Effector memory CD4-positive, alpha-beta T cell (primary cell): ENCODE measurements at regions not wholly inside any gene's neighbourhood (a gene's known extent, or its start where the extent isn't known, plus 50 kb on each side); places are given as distances from the start of the nearest gene placed in this dataset.
A peak's percentile ranks its signal among the peaks of the same experiment; 100 is the strongest.

Experiments
- DNase-seq, 3 donors: peaks; one replicate each; pipeline ENCODE4 v3.0.0-alpha.2; 2020
- H3K27ac ChIP-seq: 2 replicates; pipeline ENCODE4 v1.7.0; 2013; ENCODE audit warnings: mild to moderate bottlenecking, low read length, moderate library complexity; ENCODE audit not compliant: insufficient read depth, poor library complexity, severe bottlenecking
- H3K27me3 ChIP-seq: replicated peaks from 2 replicates; pipeline ENCODE4 v1.7.0; 2013; ENCODE audit warnings: mild to moderate bottlenecking, low read length; ENCODE audit not compliant: insufficient read depth, control insufficient read depth, poor library complexity, severe bottlenecking
- H3K36me3 ChIP-seq: 2 replicates; pipeline ENCODE4 v1.7.0; 2013; ENCODE audit warnings: mild to moderate bottlenecking, low read length, moderate library complexity; ENCODE audit not compliant: control insufficient read depth, insufficient read depth
- H3K4me1 ChIP-seq: 2 replicates; pipeline ENCODE4 v1.7.0; 2013; ENCODE audit warnings: low read length, mild to moderate bottlenecking; ENCODE audit not compliant: control insufficient read depth, insufficient read depth, poor library complexity, severe bottlenecking
- H3K4me3 ChIP-seq: 2 replicates; pipeline ENCODE4 v1.7.0; 2013; ENCODE audit warnings: low read length, low read depth, mild to moderate bottlenecking; ENCODE audit not compliant: insufficient read depth, poor library complexity, severe bottlenecking
- H3K9me3 ChIP-seq: 2 replicates; pipeline ENCODE4 v1.7.0; 2013; ENCODE audit warnings: mild to moderate bottlenecking, low read length, moderate library complexity; ENCODE audit not compliant: control insufficient read depth

DNA sequence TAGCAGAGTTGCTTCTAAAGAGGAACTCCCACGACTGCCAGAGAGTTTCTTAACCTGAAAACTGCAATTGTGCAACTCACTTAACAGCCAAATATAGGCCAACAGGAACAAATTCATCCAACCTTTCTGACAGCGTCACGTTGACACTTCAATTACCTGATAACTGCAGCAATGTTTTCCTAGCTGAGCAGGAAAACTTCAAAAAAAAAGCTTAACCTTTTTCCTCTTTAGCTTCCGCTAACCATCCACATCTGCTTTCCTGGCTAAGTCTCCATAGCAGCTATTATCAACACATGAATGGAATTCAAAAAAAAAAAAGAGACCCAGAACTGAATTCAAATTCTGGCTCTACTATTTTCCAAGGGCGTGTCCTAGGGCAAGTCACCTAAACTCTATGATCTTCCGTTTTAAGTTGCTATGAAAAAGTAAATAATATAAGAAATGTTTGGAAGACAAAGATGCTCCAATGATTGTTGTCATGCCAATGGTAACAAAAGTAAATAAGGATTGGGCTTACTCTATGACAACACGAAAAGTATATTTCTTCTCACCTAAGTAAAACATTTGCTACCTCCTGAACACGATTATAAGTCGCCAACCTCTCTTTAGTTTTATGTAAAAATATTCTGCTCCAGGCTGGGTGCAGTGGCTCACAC, 524.6 kb upstream of the JARID2 start:
- DNase-seq = no peak
- H3K9me3 ChIP-seq = no peaks in the 10 kb centered on the region
- no peaks in the 10 kb centered on the region for H3K36me3 ChIP-seq
- no peak overlapping the region for H3K4me3 ChIP-seq
- no peaks in the 10 kb centered on the region for H3K27me3 ChIP-seq
- H3K4me1 ChIP-seq = peaks cover 7% of the 10 kb centered on the region
- no peak overlapping the region for H3K27ac ChIP-seq

GRCh38 chr6:14722001-14722562, 523.8 kb upstream of the JARID2 start:
- H3K36me3 ChIP-seq = no peaks in the 10 kb centered on the region
- no peaks in the 10 kb centered on the region for H3K9me3 ChIP-seq
- DNase-seq = no peak
- no peak overlapping the region for H3K27ac ChIP-seq
- no peaks in the 10 kb centered on the region for H3K27me3 ChIP-seq
- peaks cover 7% of the 10 kb centered on the region for H3K4me1 ChIP-seq
- H3K4me3 ChIP-seq = no peak overlapping the region

DNA sequence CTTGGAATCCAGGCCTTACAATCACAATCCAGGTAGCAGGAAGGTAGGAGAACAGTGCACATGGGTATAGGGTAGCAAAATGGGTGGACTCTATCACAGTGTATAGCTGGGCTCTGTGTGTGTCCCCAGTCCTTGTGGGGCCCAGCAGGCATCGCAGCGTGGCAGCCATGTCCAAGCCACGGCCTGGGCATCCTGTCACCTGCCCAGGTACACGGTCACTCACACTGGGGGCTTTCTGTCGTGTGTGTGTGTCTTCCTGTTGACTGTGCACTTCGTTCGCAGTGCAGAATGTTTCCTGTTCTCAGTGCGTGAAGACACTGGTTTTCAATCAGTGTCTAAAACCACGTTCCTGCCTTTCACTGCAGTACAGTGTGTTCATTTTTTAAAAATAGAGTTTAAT, 523.2 kb upstream of the JARID2 start:
- H3K4me3 ChIP-seq = no peak overlapping the region
- no peak overlapping the region for H3K27ac ChIP-seq
- no peak for DNase-seq
- no peaks in the 10 kb centered on the region for H3K9me3 ChIP-seq
- H3K4me1 ChIP-seq = peaks cover 7% of the 10 kb centered on the region
- no peaks in the 10 kb centered on the region for H3K36me3 ChIP-seq
- no peaks in the 10 kb centered on the region for H3K27me3 ChIP-seq

DNA sequence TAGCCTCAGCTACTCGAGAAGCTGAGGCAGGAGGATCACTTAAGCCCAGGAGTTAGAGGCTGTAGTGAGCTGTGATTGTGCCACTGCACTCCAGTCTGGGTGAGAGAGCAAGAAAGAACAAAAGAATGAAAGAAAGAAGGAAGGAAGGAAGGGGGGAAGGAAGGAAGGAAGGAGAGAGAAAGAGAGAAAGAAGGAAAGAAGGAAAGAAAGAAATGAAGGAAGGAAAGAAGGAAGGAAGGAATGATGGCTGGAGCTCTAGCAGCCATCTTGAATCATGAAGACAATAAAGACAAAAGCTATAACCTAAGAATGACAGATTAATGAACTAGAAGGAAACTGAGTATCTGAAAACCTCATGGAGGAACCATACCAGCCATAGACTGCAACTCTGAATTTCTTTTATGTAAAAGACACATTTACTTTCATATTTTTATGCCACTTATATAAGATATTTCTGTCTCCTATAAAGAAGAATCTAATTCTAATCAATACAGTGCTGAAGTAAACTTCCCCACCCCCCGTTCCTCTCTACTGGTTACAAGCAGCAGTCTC, 522.3 kb upstream of the JARID2 start:
- peaks cover 7% of the 10 kb centered on the region for H3K4me1 ChIP-seq
- DNase-seq = no peak

DNA sequence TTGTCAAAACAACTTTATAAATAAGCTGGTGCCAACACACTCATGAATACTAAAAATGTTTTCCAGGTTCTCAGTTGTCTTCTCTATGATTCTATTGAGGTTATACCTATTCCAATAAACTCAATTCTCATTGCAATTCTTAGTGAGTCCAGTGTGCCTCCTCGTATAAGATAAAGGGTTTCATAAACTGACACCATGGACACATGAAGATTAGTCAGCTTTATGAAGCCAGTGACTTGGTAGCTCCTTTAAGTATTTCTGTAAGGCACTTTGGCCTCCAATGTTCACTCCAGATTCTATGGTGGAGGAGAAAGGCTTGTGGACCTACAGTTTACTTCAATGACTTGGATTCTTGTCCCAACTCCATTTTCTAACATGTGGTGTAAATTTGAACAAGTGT, 521.3 kb upstream of the JARID2 start:
- H3K36me3 ChIP-seq = no peaks in the 10 kb centered on the region
- no peak overlapping the region for H3K27ac ChIP-seq
- H3K4me3 ChIP-seq = no peak overlapping the region
- no peak for DNase-seq
- H3K4me1 ChIP-seq = peaks cover 7% of the 10 kb centered on the region
- H3K27me3 ChIP-seq = no peaks in the 10 kb centered on the region
- H3K9me3 ChIP-seq = no peaks in the 10 kb centered on the region

More for the DNA sequence above, 522.3 kb upstream of the JARID2 start:
- H3K27ac ChIP-seq = no peak overlapping the region
- H3K27me3 ChIP-seq = no peaks in the 10 kb centered on the region
- no peaks in the 10 kb centered on the region for H3K9me3 ChIP-seq
- H3K36me3 ChIP-seq = no peaks in the 10 kb centered on the region
- H3K4me3 ChIP-seq = no peak overlapping the region

GRCh38 chr6:14726816-14727493, 518.9 kb upstream of the JARID2 start:
- no peak overlapping the region for H3K4me3 ChIP-seq
- no peaks in the 10 kb centered on the region for H3K9me3 ChIP-seq
- no peaks in the 10 kb centered on the region for H3K27me3 ChIP-seq
- no peak overlapping the region for H3K27ac ChIP-seq
- no peaks in the 10 kb centered on the region for H3K36me3 ChIP-seq
- no peak for DNase-seq
- peaks cover 7% of the 10 kb centered on the region for H3K4me1 ChIP-seq

- no peaks in the 10 kb centered on the region for H3K36me3 ChIP-seq
- H3K27me3 ChIP-seq = no peaks in the 10 kb centered on the region
- no peak for DNase-seq
- no peak overlapping the region for H3K4me3 ChIP-seq
- H3K9me3 ChIP-seq = no peaks in the 10 kb centered on the region
- H3K4me1 ChIP-seq = peaks cover 5% of the 10 kb centered on the region
- H3K27ac ChIP-seq = no peak overlapping the region
Observed at GRCh38 chr6:14727494-14728395, 518.1 kb upstream of the JARID2 start.

DNA sequence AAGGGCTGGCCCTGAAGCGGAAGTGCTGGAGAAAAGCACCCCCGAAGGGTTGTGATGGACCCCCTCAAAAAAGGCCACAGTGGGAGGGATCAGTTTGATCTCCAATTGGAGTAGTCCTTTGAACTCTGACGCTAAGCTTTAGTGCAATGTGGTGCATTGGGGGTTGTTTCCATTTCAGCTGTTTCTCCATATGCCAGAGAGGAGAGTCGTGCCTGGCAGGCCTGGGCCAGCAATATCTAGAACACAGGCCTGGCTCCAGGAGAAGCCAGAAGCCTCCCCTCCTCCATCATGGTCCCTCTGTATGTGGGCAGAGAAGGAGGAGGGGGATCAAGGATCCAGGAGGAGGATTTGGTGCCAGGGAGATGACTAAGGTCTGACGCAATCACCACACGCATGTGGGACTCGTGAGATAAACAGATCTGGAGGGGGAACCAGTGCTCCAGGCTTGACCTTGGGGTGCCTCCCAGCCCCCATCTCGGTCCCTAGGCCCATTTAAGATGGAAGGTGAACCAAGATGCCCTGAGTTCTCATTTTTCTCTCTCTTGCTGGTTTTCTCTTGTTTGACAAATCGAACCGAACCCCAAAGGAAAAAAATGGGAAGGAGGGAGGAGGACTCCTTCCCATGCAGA, 517.4 kb upstream of the JARID2 start:
- Histone ChIP-seq H3K27ac (no peak overlapping the region), H3K9me3 (no peaks in the 10 kb centered on the region), H3K27me3 (no peaks in the 10 kb centered on the region), H3K4me3 (no peak overlapping the region), H3K4me1 (no peaks in the 10 kb centered on the region), H3K36me3 (no peaks in the 10 kb centered on the region)
- DNase-seq = no peak

- Histone ChIP-seq H3K27me3 (no peaks in the 10 kb centered on the region), H3K9me3 (no peaks in the 10 kb centered on the region), H3K27ac (peak overlapping the region; percentile 26), H3K4me1 (peaks cover 2% of the 10 kb centered on the region), H3K36me3 (no peaks in the 10 kb centered on the region), H3K4me3 (no peak overlapping the region)
- DNase-seq = no peak
Observed at GRCh38 chr6:14729129-14729871, 516.6 kb upstream of the JARID2 start.
